HCT116 (cell line): ENCODE measurements at regions not wholly inside any gene's neighbourhood (a gene's known extent, or its start where the extent isn't known, plus 50 kb on each side); places are given as distances from the start of the nearest gene placed in this dataset.

Experiments used
- ATAC-seq: fragments of 200-7000 bp; cut with Tn5 transposase; 2 replicates; pipeline ENCODE4 v1.9.1; 2020; ENCODE audit warnings: mild to moderate bottlenecking, moderate library complexity
- BruUV-seq: library from RNA; stranded (reverse); fragments of 400-500 nt; replicated peaks from 2 replicates; lab custom pipeline; 2021; lab: Mats Ljungman, UMichigan
- CTCF ChIA-PET: fragments of 300-600 bp; sonication (Branson Sonifier 250); formaldehyde crosslinking; loops from one replicate; lab custom pipeline; 2021; ENCODE audit warnings: antibody characterized with exemption; lab: Charles Lee
- POLR2A ChIA-PET: fragments of 300-600, 350-600 bp; sonication (Branson Sonifier 250); formaldehyde crosslinking; loops from one replicate; lab custom pipeline; 2021; ENCODE audit warnings: antibody characterized with exemption; lab: Charles Lee
- RAD21 ChIA-PET, 2 experiments: fragments of 300-600 bp; sonication (Branson Sonifier 250); formaldehyde crosslinking; loops; one replicate each; lab custom pipeline; 2023; ENCODE audit warnings: low total read pairs in 2 of 2; ENCODE audit not compliant: uncharacterized antibody in 2 of 2, unreplicated experiment in 2 of 2, low non-redundant PET in 1 of 2; lab: Charles Lee
- DNase-seq: peaks from one replicate; pipeline ENCODE4 v3.0.0-alpha.2; 2010; ENCODE audit warnings: low read depth, low spot score
- H2AFZ ChIP-seq: fragments of 200-600 bp; shearing (Covaris generic), sonication (generic); 2 replicates; pipeline ENCODE4 v1.6.1; 2017; ENCODE audit warnings: low read depth, mixed run types, mixed read lengths, antibody characterized with exemption, low read length; ENCODE audit not compliant: poor library complexity, severe bottlenecking
- H3K27ac ChIP-seq: 2 replicates; pipeline ENCODE4 v1.5.1; 2012; ENCODE audit warnings: low read depth, low read length
- H3K27me3 ChIP-seq: fragments of 200-600 bp; sonication (generic); 2 replicates; pipeline ENCODE4 v1.6.1; 2016; ENCODE audit warnings: mixed run types, low read length, mixed read lengths; ENCODE audit not compliant: insufficient read depth
- H3K36me3 ChIP-seq, 2 experiments: fragments of 200-500 bp in 1 of 2; fragments of 200-600 bp in 1 of 2; sonication (Bioruptor generic) in 1 of 2; sonication (generic) in 1 of 2; 2 replicates each; pipeline versions ENCODE4 v1.5.1 to v1.6.1; 2014 to 2016; ENCODE audit warnings: low read length in 2 of 2, inconsistent platforms in 1 of 2, mixed read lengths in 1 of 2, mixed run types in 1 of 2; ENCODE audit not compliant: insufficient read depth in 2 of 2, control insufficient read depth in 1 of 2
- H3K4me1 ChIP-seq, 2 experiments: fragments of 200-600 bp in 1 of 2; sonication (generic) in 1 of 2; 2 replicates each; pipeline versions ENCODE4 v1.5.1 to v1.6.1; 2012 to 2017; ENCODE audit warnings: low read length in 2 of 2, inconsistent platforms in 1 of 2, mild to moderate bottlenecking in 1 of 2, mixed read lengths in 1 of 2, mixed run types in 1 of 2, moderate library complexity in 1 of 2; ENCODE audit not compliant: insufficient read depth in 2 of 2, control insufficient read depth in 1 of 2
- H3K4me2 ChIP-seq: fragments of 200-600 bp; sonication (generic); 2 replicates; pipeline ENCODE4 v1.6.1; 2017; ENCODE audit warnings: mixed run types, low read length, mixed read lengths
- H3K4me3 ChIP-seq, 2 experiments: fragments of 200-600 bp in 1 of 2; sonication (generic) in 1 of 2; replicated peaks in 1 of 2; 2 replicates each; pipeline ENCODE4 v1.5.1; 2011 to 2016; ENCODE audit warnings: low read length in 2 of 2, control low read depth in 1 of 2, low read depth in 1 of 2, mild to moderate bottlenecking in 1 of 2, mixed read lengths in 1 of 2, mixed run types in 1 of 2
- H3K79me2 ChIP-seq: fragments of 200-600 bp; sonication (generic); 2 replicates; pipeline ENCODE4 v1.6.1; 2017; ENCODE audit warnings: mild to moderate bottlenecking, mixed run types, low read length, moderate library complexity, mixed read lengths; ENCODE audit not compliant: insufficient read depth
- H3K9ac ChIP-seq: fragments of 200-600 bp; sonication (generic); 2 replicates; pipeline ENCODE4 v1.6.1; 2016; ENCODE audit warnings: low read length, mixed read lengths
- H3K9me2 ChIP-seq: fragments of 200-600 bp; sonication (generic), shearing (Covaris generic); 2 replicates; pipeline ENCODE4 v1.6.1; 2017; ENCODE audit warnings: mixed run types, mild to moderate bottlenecking, moderate library complexity; ENCODE audit not compliant: insufficient read depth
- H3K9me3 ChIP-seq, 2 experiments: fragments of 200-500 bp in 1 of 2; fragments of 200-600 bp in 1 of 2; sonication (Bioruptor generic) in 1 of 2; sonication (generic) in 1 of 2; 2 replicates each; pipeline ENCODE4 v1.6.1; 2014 to 2017; ENCODE audit warnings: low read length in 2 of 2, mixed read lengths in 2 of 2, inconsistent platforms in 1 of 2, low read depth in 1 of 2, mild to moderate bottlenecking in 1 of 2, mixed run types in 1 of 2, moderate library complexity in 1 of 2; ENCODE audit not compliant: control insufficient read depth in 1 of 2, insufficient read depth in 1 of 2
- H4K20me1 ChIP-seq: fragments of 200-600 bp; sonication (generic), shearing (Covaris generic); 2 replicates; pipeline ENCODE4 v1.6.1; 2017; ENCODE audit warnings: mixed run types, mild to moderate bottlenecking, moderate library complexity; ENCODE audit not compliant: insufficient read depth
- CBX3 ChIP-seq: IDR thresholded peaks from 2 replicates; pipeline ENCODE4 v1.6.1; 2012; ENCODE audit warnings: low read depth
- CEBPB ChIP-seq: IDR thresholded peaks from 2 replicates; pipeline ENCODE4 v1.6.1; 2012; ENCODE audit warnings: low read depth
- CTCF ChIP-seq, 3 experiments: fragments of 200-600 bp in 1 of 3; sonication (generic) in 1 of 3; IDR thresholded peaks in 2 of 3; conservative IDR thresholded peaks in 1 of 3; 2 replicates each; pipeline ENCODE4 v1.5.1; 2012 to 2017; ENCODE audit warnings: low read depth in 2 of 3, low read length in 2 of 3, antibody characterized with exemption in 1 of 3, borderline replicate concordance in 1 of 3, control low read depth in 1 of 3, mild to moderate bottlenecking in 1 of 3, mixed read lengths in 1 of 3, mixed run types in 1 of 3, moderate library complexity in 1 of 3; ENCODE audit not compliant: insufficient read depth in 1 of 3
- EGR1 ChIP-seq: IDR thresholded peaks from 2 replicates; pipeline ENCODE4 v1.6.1; 2012; ENCODE audit warnings: low read depth
- ELF1 ChIP-seq: IDR thresholded peaks from 2 replicates; pipeline ENCODE4 v1.6.1; 2012; ENCODE audit warnings: low read depth, borderline replicate concordance
- EZH2 ChIP-seq: fragments of 200-600 bp; sonication (generic); IDR thresholded peaks from 2 replicates; pipeline ENCODE4 v1.6.1; 2017; ENCODE audit warnings: antibody characterized with exemption, mixed run types
- EZH2phosphoT487 ChIP-seq: fragments of 200-600 bp; IDR thresholded peaks from 2 replicates; pipeline ENCODE4 v1.6.1; 2018; ENCODE audit warnings: antibody characterized with exemption, borderline replicate concordance
- JUND ChIP-seq: IDR thresholded peaks from 2 replicates; pipeline ENCODE4 v1.6.1; 2012
- POLR2A ChIP-seq: IDR thresholded peaks from 2 replicates; pipeline ENCODE4 v1.7.0; 2011; ENCODE audit warnings: borderline replicate concordance; ENCODE audit not compliant: insufficient read depth, insufficient read length; ENCODE audit errors: extremely low read depth
- POLR2AphosphoS5 ChIP-seq: IDR thresholded peaks from 2 replicates; pipeline ENCODE4 v1.6.1; 2011; ENCODE audit warnings: mild to moderate bottlenecking, low read depth, low read length, moderate library complexity
- RAD21 ChIP-seq: IDR thresholded peaks from 2 replicates; pipeline ENCODE4 v1.6.1; 2012; ENCODE audit warnings: low read depth, mild to moderate bottlenecking
- SIN3A ChIP-seq: IDR thresholded peaks from 2 replicates; pipeline ENCODE4 v1.6.1; 2012; ENCODE audit warnings: low read depth
- SP1 ChIP-seq: IDR thresholded peaks from 2 replicates; pipeline ENCODE4 v1.6.1; 2012; ENCODE audit warnings: low read depth
- SRF ChIP-seq: IDR thresholded peaks from 2 replicates; pipeline ENCODE4 v1.6.1; 2012; ENCODE audit warnings: low read depth
- TCF7L2 ChIP-seq: IDR thresholded peaks from 2 replicates; pipeline ENCODE4 v1.7.0; 2011; ENCODE audit warnings: borderline replicate concordance, inconsistent platforms; ENCODE audit not compliant: insufficient read depth, insufficient read length; ENCODE audit errors: extremely low read depth
- YY1 ChIP-seq: IDR thresholded peaks from 2 replicates; pipeline ENCODE4 v1.6.1; 2011; ENCODE audit warnings: low read length, low read depth, moderate library complexity, mild to moderate bottlenecking; ENCODE audit not compliant: insufficient replicate concordance; ENCODE audit errors: extremely low read depth
- ZBTB33 ChIP-seq: IDR thresholded peaks from 2 replicates; pipeline ENCODE4 v1.6.1; 2011; ENCODE audit warnings: mild to moderate bottlenecking, low read length, moderate library complexity; ENCODE audit not compliant: insufficient replicate concordance; ENCODE audit errors: extremely low read depth
- ZFX ChIP-seq: fragments of 450-650 bp; IDR thresholded peaks from 2 replicates; pipeline ENCODE4 v1.6.1; 2017
- ZNF274 ChIP-seq: fragments of 200-500 bp; sonication (Bioruptor generic); IDR thresholded peaks from 2 replicates; pipeline ENCODE4 v1.6.1; 2014; ENCODE audit warnings: mild to moderate bottlenecking, low read depth, low read length, inconsistent platforms
- intact Hi-C: fragments of 100-400 bp; cut with micrococcal nuclease; formaldehyde crosslinking; loops from 2 replicates; pipeline ENCODE4 v1.10.0; 2022

GRCh38 chr3:167886690-167887089, 151.2 kb downstream of the SERPINI1 start:
- no peaks in the 10 kb centered on the region for H3K27me3 ChIP-seq
- no peaks in the 10 kb centered on the region for H3K36me3 ChIP-seq
- H3K27ac ChIP-seq, result no peak overlapping the region
- no peak for TF ChIP-seq POLR2A
- no peak for TF ChIP-seq TCF7L2
- TF ChIP-seq YY1, result no peak
- no peak for TF ChIP-seq CEBPB
- no peak for TF ChIP-seq JUND
- no peak for TF ChIP-seq EZH2phosphoT487
- TF ChIP-seq SP1, result no peak
- TF ChIP-seq ZNF274, result no peak
- TF ChIP-seq CBX3, result no peak
- TF ChIP-seq CTCF (IDR thresholded peaks at IDR 0.05 in 2 of 3, conservative IDR thresholded peaks at IDR 0.05 in 1 of 3; ENCODE audit: borderline replicate concordance in 1 of 3, insufficient read depth in 1 of 3, low read depth in 2 of 3, low read length in 2 of 3), result no peak
- TF ChIP-seq POLR2AphosphoS5, result no peak
- no peak for TF ChIP-seq SIN3A
- no peak for TF ChIP-seq EGR1
- TF ChIP-seq RAD21, result no peak
- no peak for TF ChIP-seq ZFX
- no peak for TF ChIP-seq ELF1
- TF ChIP-seq SRF, result no peak
- TF ChIP-seq ZBTB33, result no peak
- no peak for TF ChIP-seq EZH2
- TF ChIP-seq, all 23 proteins: peak for 0
- ChIA-PET POLR2A (no interaction called here), RAD21 (no interaction called here), CTCF (no interaction called here)
- Histone ChIP-seq H3K9ac (no peak overlapping the region), H4K20me1 (no peaks in the 10 kb centered on the region), H3K9me2 (no peaks in the 10 kb centered on the region), H3K9me3 (no peaks in the 10 kb centered on the region), H3K79me2 (no peaks in the 10 kb centered on the region), H2AFZ (no peak overlapping the region), H3K4me3 (no peak overlapping the region), H3K4me2 (no peak overlapping the region), H3K4me1 (no peaks in the 10 kb centered on the region)
- BruUV-seq, result no TSS peak
- intact Hi-C loops, result loop anchor here (10.0 kb wide), 1 partner anchor 202 kb away; no protein-coding TSS in a partner anchor
- no peak for DNase-seq
- no peak for ATAC-seq
